ENCODE measurements at regions not wholly inside any gene's neighbourhood (a gene's known extent, or its start where the extent isn't known, plus 50 kb on each side); places are given as distances from the start of the nearest gene placed in this dataset.

- DNase-seq (ENCODE audit: low spot score): no peak
Measured at GRCh38 chr2:189369566-189369965, 71.7 kb upstream of the WDR75 start.

GRCh38 chr2:189370719-189371118, 70.6 kb upstream of the WDR75 start:
- no peak for DNase-seq (ENCODE audit: low spot score)

- no peak for DNase-seq (ENCODE audit: low spot score)
Measured at GRCh38 chr2:189372688-189373257, 68.5 kb upstream of the WDR75 start.

- DNase-seq (ENCODE audit: low spot score): no peak
Measured at GRCh38 chr2:189374481-189374880, 66.8 kb upstream of the WDR75 start.

- no peak for DNase-seq (ENCODE audit: low spot score)
Measured at GRCh38 chr2:189375842-189376241, 65.4 kb upstream of the WDR75 start.

- DNase-seq (ENCODE audit: low spot score): no peak
Measured at GRCh38 chr2:189379287-189379630, 62.0 kb upstream of the WDR75 start.

- no peak for DNase-seq (ENCODE audit: low spot score)
Measured at GRCh38 chr2:189379731-189380261, 61.5 kb upstream of the WDR75 start.

- no peak for DNase-seq (ENCODE audit: low spot score)
Measured at GRCh38 chr2:189382668-189383067, 58.6 kb upstream of the WDR75 start.

GRCh38 chr2:189386741-189387140, 54.5 kb upstream of the WDR75 start:
- DNase-seq (ENCODE audit: low spot score): no peak

GRCh38 chr2:189391201-189391600, 50.1 kb upstream of the WDR75 start:
- no peak for DNase-seq (ENCODE audit: low spot score)

All from ureter (tissue), 1 donor.